DMS153 treated with DMSO at 0.1 percent for 48 hours (cell line): ENCODE measurements at regions not wholly inside any gene's neighbourhood (a gene's known extent, or its start where the extent isn't known, plus 50 kb on each side); places are given as distances from the start of the nearest gene placed in this dataset.

Experiments
- DNase-seq: peaks from one replicate; lab custom pipeline; 2025; ENCODE audit not compliant: unreplicated experiment; lab: John Stamatoyannopoulos, UW

DNA sequence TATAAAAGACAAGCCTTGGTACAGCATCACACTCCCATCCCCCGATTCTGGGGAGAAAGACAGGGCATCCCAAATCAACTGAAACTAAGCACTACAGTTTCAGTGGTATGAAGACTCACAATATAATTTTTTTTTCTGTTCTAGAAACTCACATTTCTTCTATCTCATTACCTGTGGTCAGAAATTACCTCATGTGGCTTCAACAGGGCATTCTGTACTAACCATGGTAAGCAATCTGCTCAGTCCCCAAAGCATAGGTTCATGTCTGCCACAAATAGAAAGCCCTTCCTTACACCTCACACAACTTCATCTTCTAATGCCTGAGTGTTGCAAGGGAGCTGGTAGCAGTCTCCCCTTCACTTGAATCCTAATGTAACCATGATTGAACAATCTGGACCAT is 147.4 kb upstream of the POU2AF2 start:
- DNase-seq, result no peak

DNA sequence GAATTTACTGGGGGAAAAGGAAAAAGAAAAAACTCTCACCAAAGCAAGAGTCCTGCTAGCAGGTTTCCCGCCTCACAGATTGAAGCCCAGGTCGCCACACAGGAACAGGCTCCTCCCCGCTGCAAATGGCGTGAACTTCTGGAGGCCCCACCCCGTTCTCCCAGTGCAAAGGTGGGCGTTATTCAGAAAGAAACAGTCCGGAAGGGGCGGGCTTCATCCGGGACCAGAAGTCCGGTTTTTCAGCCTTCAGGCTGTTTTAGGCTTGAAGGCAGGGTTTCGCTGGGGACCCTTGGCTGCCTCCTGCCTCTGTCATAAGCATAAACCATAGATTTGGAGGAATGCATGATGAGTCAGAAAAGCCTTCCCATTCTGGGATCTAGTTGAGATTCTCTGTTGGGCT is 148.3 kb upstream of the POU2AF2 start:
- DNase-seq, result no peak

DNA sequence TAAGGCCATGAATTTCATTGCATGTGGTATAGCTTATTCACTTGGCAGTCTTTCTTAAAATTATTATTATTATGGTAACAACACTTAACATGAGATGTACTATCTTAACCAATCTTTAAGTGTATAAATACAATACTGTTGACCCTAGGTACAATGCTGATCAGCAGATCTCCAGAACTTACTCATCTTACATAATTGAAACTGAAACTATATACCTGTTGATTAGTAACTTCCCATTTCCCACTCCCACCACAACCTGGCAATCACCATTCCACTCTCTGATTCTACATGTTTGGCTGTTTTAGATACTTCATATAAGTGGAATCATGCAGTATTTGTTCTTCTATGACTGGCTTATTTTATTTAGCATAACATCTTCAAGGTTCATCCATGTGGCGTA is 150.2 kb upstream of the POU2AF2 start:
- no peak for DNase-seq

DNA sequence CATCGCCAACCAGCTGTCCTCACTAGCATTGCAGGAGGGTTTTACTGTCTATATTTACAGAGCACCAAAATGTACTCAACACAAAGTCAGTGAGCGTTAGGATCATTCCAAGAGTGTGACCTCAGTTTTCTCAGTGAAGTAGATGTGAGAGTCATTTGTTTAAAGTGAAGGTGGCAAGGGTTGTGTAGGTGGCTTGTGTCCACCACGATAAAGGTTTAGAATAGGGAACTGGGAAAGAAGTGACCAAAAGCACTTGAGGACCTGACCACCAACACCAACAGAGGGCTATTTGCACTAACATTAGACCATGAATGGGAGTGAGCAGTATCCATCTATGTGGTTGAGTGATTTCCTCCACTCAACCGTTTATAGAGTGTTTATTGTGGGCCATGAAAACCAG is 152.5 kb upstream of the POU2AF2 start:
- DNase-seq, result no peak

DNA sequence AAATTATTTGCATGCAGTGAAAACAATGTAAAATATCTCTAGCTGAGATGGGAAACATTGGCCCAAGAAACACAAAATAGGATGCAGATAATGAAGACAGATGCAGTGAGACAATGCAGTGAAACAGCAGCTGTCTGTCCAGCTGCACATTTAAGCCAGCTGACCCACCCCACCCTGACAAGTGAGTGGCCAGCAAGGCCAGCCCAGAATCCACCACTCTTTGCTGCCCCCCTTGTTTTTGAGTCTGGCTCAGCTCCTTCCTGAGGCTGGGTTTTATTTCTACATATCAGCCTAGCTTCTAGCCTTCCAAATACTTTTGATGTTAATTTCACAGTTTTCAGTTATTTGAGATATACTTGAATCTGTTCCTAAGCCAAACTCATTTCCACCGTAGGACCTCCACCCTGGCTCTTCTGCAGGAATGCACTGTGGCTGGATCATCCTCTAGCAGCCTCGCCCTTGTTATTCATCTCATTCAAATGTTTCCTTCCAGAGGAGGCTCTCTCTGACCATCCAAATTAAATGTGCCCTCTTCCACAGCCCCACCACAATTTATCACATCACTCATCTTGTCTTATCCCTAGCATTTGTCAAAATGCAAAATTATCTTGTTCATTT is 154.1 kb upstream of the POU2AF2 start:
- DNase-seq, result no peak

DNA sequence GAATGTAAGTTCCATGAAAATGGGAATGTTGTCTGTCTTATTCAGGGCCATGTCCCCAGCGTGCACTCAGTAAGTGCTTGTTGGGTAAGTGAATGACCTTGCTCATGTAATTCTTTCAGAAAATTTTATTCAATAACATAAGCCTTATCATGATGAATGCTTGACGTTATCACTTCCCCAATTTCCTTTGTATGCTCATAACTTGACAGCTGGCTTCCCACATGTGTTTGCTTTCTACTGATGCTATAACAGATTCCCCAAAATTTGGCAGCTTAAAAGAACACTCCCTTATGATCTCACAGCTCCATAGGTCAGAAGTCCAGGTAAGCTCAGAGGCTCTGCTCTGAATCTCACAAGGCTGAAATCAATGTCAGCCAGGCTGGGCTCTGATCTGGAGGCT is 155.8 kb upstream of the POU2AF2 start:
- DNase-seq, result no peak

DNA sequence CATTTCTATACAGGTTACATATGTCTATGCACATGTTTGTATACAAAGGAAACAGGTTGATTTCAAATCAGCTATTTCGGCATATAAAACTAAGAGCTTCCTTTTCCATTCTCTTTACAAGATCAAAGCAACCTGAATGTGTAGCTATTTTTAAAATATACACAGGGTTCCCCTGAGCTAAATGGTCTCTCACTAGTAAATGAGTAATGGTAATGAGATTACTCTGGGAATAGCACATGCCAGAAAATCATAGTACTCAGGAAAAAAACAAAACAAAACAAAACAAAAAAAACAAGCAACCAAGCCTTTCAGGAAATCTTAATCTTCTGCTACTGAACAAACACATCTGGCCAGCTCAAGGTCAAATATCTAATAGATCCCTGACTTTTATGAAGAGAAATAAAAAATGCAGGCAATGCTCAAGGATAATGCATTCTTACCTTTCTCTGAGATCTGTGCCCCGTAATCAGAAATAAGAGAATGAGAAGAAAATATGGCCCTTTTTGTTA is 156.6 kb upstream of the POU2AF2 start:
- no peak for DNase-seq

DNA sequence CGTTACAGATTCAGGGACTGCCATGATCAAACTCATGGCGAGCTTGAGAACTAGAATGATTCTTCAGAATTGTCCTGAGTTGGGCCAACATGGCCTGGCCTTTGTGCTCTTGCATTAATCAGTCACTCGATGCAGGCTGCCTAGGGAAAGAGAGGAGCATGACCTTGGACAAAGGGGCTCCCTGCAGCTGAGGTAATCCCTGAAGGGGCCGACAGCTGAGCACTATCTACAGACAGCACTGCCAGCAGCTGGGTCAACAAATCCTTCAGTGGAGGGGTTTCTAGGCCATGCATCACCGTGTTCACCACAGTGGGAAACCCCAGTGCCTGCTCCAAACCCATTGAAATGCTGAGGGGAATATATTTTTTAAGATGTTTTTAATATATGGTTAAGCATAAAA is 159.5 kb upstream of the POU2AF2 start:
- DNase-seq, result peak; percentile 21

DNA sequence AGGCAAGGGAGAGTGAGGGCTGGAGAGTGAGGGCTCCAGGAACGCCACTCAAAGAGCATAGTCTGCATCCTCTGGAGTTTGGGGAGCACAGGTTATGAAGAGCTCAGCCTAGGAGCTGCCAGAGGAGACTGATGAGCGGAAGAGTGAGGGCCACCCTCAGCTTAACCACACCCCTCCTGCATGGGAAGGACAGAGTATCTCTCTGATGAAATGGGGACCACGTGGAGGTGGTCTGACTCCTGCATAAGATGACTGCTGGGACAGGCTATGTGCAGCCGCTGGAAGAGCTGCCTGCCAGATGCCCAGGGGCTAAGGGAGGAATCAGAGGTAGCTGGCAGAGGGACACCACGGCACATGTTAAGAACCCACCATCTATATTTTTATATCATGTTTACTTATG is 162.9 kb upstream of the POU2AF2 start:
- no peak for DNase-seq

DNA sequence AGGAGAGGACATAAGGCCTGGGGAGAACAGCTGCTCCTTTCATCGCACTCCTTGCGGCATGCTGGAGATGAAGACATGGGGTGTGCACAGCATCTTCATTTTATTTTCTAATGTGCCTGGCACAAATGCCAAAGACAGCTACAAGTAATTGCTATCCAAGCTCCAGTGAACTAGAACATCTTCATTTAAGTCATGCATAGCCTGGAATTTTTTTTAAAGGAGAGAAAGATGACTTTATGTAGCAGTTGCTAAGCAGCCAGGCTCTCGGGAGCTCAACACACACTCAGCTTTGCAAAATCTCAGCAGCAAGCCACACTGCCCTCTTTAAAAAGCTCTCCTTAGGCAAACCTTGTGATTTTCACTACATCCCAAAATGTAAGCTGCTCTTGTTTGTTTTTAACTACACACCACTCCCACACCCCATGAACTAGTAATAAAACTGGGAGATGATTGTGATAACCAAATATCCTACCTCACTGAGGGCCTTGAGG is 164.5 kb upstream of the POU2AF2 start:
- no peak for DNase-seq

DNA sequence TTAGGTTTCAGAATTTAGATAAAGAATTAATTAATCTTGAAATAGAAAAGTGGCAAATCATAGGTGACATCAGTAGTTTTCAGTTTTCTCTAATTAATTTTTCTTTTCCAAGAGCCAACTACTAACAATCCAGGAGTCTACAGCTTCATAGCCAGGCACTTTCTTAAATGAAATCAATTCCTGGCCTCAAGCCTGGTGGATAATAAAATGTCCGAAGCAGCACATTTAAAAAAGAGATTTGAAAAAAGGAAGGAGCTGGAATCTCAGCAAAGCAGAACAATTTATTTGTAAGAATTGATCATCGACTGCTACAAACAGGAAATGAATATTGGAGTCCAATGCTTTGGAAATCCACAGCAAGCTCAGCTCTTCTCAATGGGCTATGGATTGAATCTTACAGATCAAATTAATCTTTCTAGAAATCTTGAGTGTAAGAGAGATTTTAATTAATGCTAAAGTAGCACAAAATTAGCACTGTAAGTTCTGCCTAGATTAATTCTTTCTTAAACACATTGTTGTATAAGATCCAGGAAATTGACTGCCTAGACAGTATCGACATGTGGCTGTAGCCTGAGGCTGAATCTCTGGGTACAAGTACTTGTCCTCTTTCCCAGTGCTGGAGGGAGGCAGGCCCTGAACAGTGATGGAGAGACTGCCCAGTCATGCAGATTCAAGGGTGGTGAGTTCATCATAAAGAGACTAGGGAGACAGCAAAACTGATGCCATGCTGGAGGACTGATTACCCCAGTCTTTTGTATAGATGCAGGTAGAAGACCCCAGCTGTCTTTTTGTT is 167.8 kb upstream of the POU2AF2 start:
- no peak for DNase-seq

DNA sequence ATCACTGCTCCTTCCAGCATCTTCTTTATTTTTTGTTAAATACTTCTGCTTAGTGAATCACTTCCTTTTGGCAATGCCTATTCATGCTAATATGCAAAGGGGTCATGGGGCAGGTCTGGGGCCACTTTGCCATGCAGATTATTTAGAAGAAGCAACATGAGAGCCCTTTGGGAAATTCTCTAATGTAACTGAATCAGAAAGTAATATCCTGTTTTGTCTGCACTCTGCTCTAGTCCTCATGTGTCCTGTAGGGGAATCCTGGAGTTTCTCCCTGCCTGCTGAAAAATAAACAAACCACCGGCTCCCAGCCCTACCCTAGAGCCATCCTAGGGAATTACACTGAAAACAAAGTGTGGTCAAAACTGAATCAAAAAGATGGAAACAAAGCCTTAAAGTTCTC is 176.5 kb upstream of the POU2AF2 start:
- DNase-seq, result no peak

DNA sequence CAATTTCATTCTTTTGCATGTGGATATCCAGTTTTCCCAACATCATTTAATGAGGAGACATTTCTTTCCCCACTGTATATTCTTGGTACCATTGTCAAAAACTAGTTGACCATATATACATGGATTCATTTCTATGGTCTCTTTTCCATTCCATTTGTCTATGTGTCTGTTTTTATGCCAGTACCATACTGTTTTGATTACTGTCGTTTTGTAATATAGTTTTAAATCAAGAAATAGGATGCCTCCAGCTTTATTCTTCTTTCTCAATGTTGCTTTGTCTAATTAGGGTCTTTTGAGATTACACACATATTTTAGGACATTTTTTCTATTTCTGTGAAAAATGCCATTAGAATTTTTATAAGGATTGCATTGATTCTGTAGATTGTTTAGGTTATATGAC is 177.5 kb upstream of the POU2AF2 start:
- no peak for DNase-seq

DNA sequence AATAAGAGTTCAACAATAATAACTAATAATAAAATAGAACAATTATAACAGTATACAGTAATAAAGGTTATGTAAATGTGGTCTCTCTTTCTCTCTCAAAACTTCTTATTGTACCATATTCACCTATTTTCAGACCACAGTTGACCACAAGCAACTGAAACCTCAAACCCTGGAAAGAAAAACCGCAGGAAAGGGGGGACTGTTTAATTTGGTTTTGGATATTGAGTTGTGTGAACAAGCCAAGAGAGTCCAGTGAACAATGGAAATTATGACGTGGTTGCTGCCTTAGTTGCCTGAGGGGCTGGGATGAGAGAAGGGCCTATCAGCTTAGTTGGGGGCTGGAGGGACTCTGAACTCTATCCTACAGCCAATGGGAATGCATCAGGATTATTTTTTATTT is 178.7 kb upstream of the POU2AF2 start:
- DNase-seq, result no peak

DNA sequence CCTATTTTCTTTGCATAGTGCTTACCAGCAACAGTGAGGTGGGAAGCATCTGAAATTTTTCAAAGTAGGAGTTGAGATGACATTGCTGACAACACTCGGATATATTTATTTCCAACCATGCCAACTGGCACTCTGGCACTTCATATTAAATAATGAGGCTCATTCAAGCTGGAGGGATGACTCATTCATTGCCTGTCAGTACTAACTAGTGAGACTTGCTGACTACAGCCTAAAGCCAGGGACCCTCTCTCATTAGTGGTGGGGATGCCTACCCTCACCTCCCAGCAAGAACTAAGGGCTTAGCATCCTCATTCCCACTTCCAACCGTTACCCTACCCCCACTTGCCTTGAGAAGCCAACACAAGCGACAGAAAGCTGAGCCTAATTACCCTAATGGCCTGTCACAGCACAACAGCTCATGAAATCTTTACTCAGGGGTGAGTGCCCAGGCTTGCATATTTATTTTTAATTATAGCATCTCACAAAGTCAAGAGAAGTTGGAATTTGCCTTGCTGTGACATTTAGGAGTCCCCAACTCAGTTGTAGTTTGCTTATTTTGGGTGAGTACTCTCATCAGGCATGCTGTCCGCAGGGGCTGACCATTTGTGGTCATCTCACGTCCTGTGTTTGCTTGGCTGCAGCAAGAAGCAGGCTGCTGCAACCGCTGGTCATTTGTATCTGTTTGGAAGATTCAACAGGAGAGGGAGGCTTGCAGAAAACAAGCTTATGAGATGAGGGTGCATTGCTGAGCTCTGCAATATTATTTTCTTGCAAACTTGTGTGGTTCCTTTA is 181.6 kb upstream of the POU2AF2 start:
- DNase-seq, result no peak

DNA sequence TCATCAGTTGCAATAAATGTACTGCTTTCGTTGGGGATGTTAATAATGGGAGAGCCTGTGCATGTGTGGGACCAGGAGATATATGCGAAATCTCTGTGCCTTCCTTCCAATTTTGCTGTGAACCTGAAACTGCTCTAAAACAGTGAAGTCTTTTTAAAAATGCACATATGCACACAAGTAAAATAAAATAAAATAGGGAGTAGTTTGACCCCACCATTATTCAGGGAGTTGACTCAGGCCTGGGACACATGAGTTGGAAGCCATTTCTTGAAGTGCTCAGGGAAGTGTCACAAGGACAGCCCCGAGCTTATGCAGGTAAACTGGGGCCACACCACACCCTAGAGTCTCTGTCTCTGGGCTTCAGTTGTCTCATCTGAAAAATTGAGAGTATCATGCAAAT is 183.1 kb upstream of the POU2AF2 start:
- no peak for DNase-seq

DNA sequence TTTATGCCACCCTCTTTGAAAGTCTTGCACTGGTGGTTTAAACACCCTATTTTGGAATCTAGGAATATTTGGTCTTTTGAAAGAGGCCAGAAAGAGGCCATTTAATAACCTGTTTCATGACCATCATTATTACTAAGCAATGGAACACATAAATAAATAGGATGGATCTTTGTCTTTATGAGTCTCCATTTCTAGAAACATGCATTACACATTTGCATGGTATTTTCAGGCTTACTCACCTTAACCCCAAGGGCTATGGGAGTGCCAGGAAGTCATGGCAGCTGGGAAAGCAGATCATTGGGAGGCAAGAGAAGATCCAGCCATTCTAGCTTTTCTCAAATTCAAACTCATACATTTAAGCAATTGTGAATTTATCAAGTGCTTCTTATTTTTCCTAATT is 185.8 kb upstream of the POU2AF2 start:
- DNase-seq, result no peak

DNA sequence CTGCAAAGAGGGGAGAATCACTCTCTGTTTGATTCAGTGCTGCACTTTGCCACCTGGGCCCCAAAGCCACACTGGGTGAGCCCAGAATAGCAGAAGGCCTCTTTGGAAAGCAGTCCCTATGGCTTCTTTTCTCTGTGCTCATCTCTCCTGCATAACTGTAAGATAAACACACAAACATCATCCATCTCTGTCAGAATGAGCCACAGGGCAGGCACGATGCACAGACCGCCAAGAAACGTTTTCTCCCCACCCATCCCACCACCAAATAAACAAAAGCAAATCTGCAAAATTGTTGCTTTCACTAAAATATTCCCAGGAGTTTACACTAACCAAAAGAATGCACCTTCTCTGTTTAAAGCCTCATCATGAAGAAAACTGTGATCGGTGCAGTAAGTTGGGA is 196.4 kb upstream of the POU2AF2 start:
- no peak for DNase-seq

DNA sequence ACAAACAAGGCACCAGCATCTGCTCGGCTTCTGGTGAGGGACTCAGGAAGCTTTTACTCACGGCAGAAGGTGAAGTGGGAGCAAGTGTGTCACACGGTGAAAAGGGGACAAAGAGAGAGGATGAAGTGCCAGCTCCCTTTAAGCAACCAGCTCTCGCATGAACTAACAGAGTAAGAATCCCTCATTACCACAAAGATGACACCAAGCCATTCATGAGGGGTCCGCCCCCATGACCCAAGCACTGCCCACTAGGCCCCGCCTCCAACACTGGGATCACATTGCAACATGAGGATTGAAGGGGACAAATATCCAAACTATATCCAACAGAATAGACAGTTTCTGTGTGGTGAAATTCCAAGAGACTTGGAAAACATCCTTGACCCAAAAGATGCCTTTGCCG is 198.2 kb upstream of the POU2AF2 start:
- DNase-seq, result no peak

DNA sequence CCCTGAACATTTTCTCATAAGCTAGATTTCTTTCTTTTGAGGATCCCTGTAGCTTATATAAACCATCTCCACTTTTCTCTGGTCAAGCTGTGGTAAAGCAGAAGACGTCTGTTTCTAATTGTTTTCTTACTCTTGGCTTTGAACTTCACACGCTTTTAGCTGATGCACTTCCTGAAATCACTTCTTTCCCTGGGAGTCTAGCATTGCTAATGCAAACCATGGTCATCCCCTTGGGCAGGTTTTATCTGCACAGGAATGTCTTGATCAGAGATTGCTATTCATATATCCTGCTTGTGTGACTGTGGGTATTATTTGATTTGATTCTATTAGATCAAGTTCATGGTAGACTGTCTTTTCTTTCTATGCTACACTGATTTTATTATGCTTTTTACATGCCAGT is 199.2 kb upstream of the POU2AF2 start:
- no peak for DNase-seq

DNA sequence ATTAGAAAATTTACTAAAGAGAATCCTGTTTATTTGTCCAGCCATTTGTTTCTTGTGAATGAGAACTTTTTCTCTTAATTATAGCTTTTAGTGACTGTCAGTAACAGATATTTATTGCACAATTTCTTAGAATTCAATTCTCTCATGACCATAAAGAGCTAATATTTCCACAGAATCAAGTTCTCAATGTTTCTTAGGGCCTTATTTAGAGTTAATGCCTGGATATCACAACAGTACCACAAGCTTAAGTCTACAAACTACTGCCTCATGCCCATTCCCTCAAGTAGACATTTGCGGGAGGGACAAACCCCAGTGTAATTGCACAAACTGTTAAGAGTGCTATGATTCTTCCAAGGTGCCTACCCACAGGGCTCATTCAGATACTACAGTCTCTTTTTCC is 199.7 kb upstream of the POU2AF2 start:
- no peak for DNase-seq

DNA sequence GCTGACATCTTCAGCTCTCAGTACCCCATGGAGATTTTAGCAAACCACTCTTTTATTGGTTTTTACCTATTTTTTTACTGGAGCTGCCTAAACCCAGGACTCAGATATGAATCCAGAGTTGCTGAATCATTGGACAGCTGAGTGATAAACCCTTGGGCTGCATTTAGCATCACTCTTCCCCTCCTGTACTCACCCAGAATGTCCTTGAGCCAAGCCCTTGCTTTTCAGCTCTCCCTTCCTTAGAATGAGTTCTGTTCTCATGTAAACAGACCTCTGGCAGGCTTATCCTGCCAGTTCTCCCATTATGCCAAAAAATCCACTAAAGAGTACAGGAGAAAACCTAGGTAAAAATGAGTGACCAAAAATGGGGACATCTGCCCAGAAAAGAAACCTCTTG is 200.1 kb upstream of the POU2AF2 start:
- DNase-seq, result no peak
